ENCODE measurements at regions not wholly inside any gene's neighbourhood (a gene's known extent, or its start where the extent isn't known, plus 50 kb on each side); places are given as distances from the start of the nearest gene placed in this dataset.

- H3K36me3 ChIP-seq (ENCODE audit: control insufficient read depth, low read length) = no peaks in the 10 kb centered on the region
- no peak overlapping the region for H3K27ac ChIP-seq (ENCODE audit: low read depth, low read length)
- no peaks in the 10 kb centered on the region for H4K20me1 ChIP-seq (ENCODE audit: control insufficient read depth, insufficient read depth, low read depth, low read length)
- no peaks in the 10 kb centered on the region for H3K9me2 ChIP-seq (replicated peaks; ENCODE audit: control insufficient read depth, low read length)
- no peak overlapping the region for H3K4me2 ChIP-seq (ENCODE audit: low read length)
- H3K4me3 ChIP-seq (ENCODE audit: low read length) = no peak overlapping the region
- H3K4me1 ChIP-seq (ENCODE audit: control insufficient read depth, low read length) = peaks cover 17% of the 10 kb centered on the region
- no peaks in the 10 kb centered on the region for H3K79me2 ChIP-seq (ENCODE audit: control insufficient read depth, low read length)
- TF ChIP-seq EZH2phosphoT487 (IDR thresholded peaks at IDR 0.05; ENCODE audit: borderline replicate concordance, low read length) (no peak), CTCF (IDR thresholded peaks at IDR 0.05; ENCODE audit: low read depth, low read length, poor library complexity, severe bottlenecking) (no peak)
- peaks cover 9% of the 10 kb centered on the region; the same call in 1 of the 2 replicates for H3K9me3 ChIP-seq (ENCODE audit: control insufficient read depth, insufficient read depth, low read length)
- H3K27me3 ChIP-seq (ENCODE audit: control insufficient read depth, low read length) = no peaks in the 10 kb centered on the region
- H3F3A ChIP-seq (ENCODE audit: control insufficient read depth, insufficient read depth) = no peaks in the 10 kb centered on the region
Measured at GRCh38 chr9:94204174-94204573, 54.9 kb upstream of the ZNF169 start.

DNA sequence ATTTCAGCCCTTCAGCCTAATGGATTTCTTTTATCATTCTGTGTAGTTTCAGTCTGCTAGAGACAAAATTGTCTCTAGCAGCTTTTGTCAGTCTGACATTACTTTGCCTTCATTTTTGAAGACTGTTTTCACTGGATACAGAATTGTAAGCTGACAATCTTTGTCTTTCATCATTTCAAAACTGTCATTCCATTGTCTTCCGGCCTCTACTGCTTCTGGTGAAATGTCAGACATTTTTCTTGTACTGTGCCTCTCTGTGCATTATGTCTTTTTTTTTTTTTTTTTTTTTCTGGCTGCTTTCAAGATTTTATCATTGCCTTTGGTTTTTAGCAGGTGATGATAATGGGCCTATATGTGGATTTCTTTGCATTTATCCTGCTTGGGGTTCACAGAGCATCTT lies 51.3 kb upstream of the ZNF169 start:
- Histone ChIP-seq H3K36me3 (ENCODE audit: control insufficient read depth, low read length) (no peaks in the 10 kb centered on the region), H3K4me2 (ENCODE audit: low read length) (no peak overlapping the region), H3K4me3 (ENCODE audit: low read length) (no peak overlapping the region), H3K4me1 (ENCODE audit: control insufficient read depth, low read length) (peaks cover 13% of the 10 kb centered on the region), H3K27ac (ENCODE audit: low read depth, low read length) (no peak overlapping the region), H3K9me3 (ENCODE audit: control insufficient read depth, insufficient read depth, low read length) (peaks cover 9% of the 10 kb centered on the region; the same call in 1 of the 2 replicates), H4K20me1 (ENCODE audit: control insufficient read depth, insufficient read depth, low read depth, low read length) (no peaks in the 10 kb centered on the region), H3K9me2 (replicated peaks; ENCODE audit: control insufficient read depth, low read length) (no peaks in the 10 kb centered on the region), H3K27me3 (ENCODE audit: control insufficient read depth, low read length) (peaks cover 4% of the 10 kb centered on the region; the same call in 1 of the 2 replicates), H3K79me2 (ENCODE audit: control insufficient read depth, low read length) (no peaks in the 10 kb centered on the region), H3F3A (ENCODE audit: control insufficient read depth, insufficient read depth) (no peaks in the 10 kb centered on the region)
- TF ChIP-seq CTCF (IDR thresholded peaks at IDR 0.05; ENCODE audit: low read depth, low read length, poor library complexity, severe bottlenecking) (no peak), EZH2phosphoT487 (IDR thresholded peaks at IDR 0.05; ENCODE audit: borderline replicate concordance, low read length) (no peak)

Data from DOHH2 (cell line).